ENCODE measurements at regions not wholly inside any gene's neighbourhood (a gene's known extent, or its start where the extent isn't known, plus 50 kb on each side); places are given as distances from the start of the nearest gene placed in this dataset.
A peak's percentile ranks its signal among the peaks of the same experiment; 100 is the strongest.

DNA sequence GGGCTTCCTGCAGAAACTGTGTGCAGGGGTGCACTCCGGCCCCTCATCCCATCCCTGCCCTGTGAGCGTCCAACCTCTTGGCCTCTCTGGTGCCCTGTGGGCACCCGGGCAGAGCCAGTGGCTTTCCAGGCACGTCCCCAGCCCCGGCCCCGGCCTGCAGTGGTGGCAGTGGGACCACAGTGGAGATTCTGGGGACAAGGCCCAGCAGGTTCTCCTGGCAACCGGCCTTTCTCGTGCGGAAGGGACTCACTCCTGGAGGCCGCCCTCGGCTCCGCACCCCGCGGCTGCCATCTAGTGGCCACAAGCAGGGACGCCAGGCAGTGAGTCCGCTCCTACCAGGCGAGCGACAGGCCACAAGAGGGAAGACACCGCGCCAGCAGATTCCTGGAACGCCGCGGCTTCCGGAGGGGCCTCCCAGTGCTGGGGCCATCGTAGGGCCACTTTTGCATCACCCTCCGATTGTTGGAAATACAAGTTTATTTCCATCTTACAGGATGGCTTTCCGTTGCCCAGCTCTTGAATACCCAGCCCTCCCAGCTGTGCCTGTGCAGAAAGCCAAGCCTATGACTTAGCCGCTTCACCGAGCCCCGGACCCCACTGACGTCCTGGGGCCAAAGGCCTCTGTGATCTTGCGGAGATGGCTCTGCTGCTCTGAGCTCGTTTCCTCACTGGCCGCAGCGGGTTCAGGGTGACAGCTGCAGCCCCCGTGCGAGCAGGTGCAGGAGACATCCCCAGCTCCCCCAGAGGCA, 357.3 kb downstream of the CTTN start:
- TF ChIP-seq, protein P1, sequence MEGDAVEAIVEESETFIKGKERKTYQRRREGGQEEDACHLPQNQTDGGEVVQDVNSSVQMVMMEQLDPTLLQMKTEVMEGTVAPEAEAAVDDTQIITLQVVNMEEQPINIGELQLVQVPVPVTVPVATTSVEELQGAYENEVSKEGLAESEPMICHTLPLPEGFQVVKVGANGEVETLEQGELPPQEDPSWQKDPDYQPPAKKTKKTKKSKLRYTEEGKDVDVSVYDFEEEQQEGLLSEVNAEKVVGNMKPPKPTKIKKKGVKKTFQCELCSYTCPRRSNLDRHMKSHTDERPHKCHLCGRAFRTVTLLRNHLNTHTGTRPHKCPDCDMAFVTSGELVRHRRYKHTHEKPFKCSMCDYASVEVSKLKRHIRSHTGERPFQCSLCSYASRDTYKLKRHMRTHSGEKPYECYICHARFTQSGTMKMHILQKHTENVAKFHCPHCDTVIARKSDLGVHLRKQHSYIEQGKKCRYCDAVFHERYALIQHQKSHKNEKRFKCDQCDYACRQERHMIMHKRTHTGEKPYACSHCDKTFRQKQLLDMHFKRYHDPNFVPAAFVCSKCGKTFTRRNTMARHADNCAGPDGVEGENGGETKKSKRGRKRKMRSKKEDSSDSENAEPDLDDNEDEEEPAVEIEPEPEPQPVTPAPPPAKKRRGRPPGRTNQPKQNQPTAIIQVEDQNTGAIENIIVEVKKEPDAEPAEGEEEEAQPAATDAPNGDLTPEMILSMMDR (IDR thresholded peaks at IDR 0.05): peak; percentile 18 to 98 (median 82)
- TF ChIP-seq POLR2A (IDR thresholded peaks at IDR 0.05): no peak
